HCT116 (cell line): ENCODE measurements at regions not wholly inside any gene's neighbourhood (a gene's known extent, or its start where the extent isn't known, plus 50 kb on each side); places are given as distances from the start of the nearest gene placed in this dataset.

Experiments used
- ATAC-seq: fragments of 200-7000 bp; cut with Tn5 transposase; 2 replicates; pipeline ENCODE4 v1.9.1; 2020; ENCODE audit warnings: mild to moderate bottlenecking, moderate library complexity
- BruUV-seq: library from RNA; stranded (reverse); fragments of 400-500 nt; replicated peaks from 2 replicates; lab custom pipeline; 2021; lab: Mats Ljungman, UMichigan
- CTCF ChIA-PET: fragments of 300-600 bp; sonication (Branson Sonifier 250); formaldehyde crosslinking; loops from one replicate; lab custom pipeline; 2021; ENCODE audit warnings: antibody characterized with exemption; lab: Charles Lee
- POLR2A ChIA-PET: fragments of 300-600, 350-600 bp; sonication (Branson Sonifier 250); formaldehyde crosslinking; loops from one replicate; lab custom pipeline; 2021; ENCODE audit warnings: antibody characterized with exemption; lab: Charles Lee
- RAD21 ChIA-PET, 2 experiments: fragments of 300-600 bp; sonication (Branson Sonifier 250); formaldehyde crosslinking; loops; one replicate each; lab custom pipeline; 2023; ENCODE audit warnings: low total read pairs in 2 of 2; ENCODE audit not compliant: uncharacterized antibody in 2 of 2, unreplicated experiment in 2 of 2, low non-redundant PET in 1 of 2; lab: Charles Lee
- DNase-seq: peaks from one replicate; pipeline ENCODE4 v3.0.0-alpha.2; 2010; ENCODE audit warnings: low read depth, low spot score
- H2AFZ ChIP-seq: fragments of 200-600 bp; shearing (Covaris generic), sonication (generic); 2 replicates; pipeline ENCODE4 v1.6.1; 2017; ENCODE audit warnings: low read depth, mixed run types, mixed read lengths, antibody characterized with exemption, low read length; ENCODE audit not compliant: poor library complexity, severe bottlenecking
- H3K27ac ChIP-seq: 2 replicates; pipeline ENCODE4 v1.5.1; 2012; ENCODE audit warnings: low read depth, low read length
- H3K27me3 ChIP-seq: fragments of 200-600 bp; sonication (generic); 2 replicates; pipeline ENCODE4 v1.6.1; 2016; ENCODE audit warnings: mixed run types, low read length, mixed read lengths; ENCODE audit not compliant: insufficient read depth
- H3K36me3 ChIP-seq, 2 experiments: fragments of 200-500 bp in 1 of 2; fragments of 200-600 bp in 1 of 2; sonication (Bioruptor generic) in 1 of 2; sonication (generic) in 1 of 2; 2 replicates each; pipeline versions ENCODE4 v1.5.1 to v1.6.1; 2014 to 2016; ENCODE audit warnings: low read length in 2 of 2, inconsistent platforms in 1 of 2, mixed read lengths in 1 of 2, mixed run types in 1 of 2; ENCODE audit not compliant: insufficient read depth in 2 of 2, control insufficient read depth in 1 of 2
- H3K4me1 ChIP-seq, 2 experiments: fragments of 200-600 bp in 1 of 2; sonication (generic) in 1 of 2; 2 replicates each; pipeline versions ENCODE4 v1.5.1 to v1.6.1; 2012 to 2017; ENCODE audit warnings: low read length in 2 of 2, inconsistent platforms in 1 of 2, mild to moderate bottlenecking in 1 of 2, mixed read lengths in 1 of 2, mixed run types in 1 of 2, moderate library complexity in 1 of 2; ENCODE audit not compliant: insufficient read depth in 2 of 2, control insufficient read depth in 1 of 2
- H3K4me2 ChIP-seq: fragments of 200-600 bp; sonication (generic); 2 replicates; pipeline ENCODE4 v1.6.1; 2017; ENCODE audit warnings: mixed run types, low read length, mixed read lengths
- H3K4me3 ChIP-seq, 2 experiments: fragments of 200-600 bp in 1 of 2; sonication (generic) in 1 of 2; replicated peaks in 1 of 2; 2 replicates each; pipeline ENCODE4 v1.5.1; 2011 to 2016; ENCODE audit warnings: low read length in 2 of 2, control low read depth in 1 of 2, low read depth in 1 of 2, mild to moderate bottlenecking in 1 of 2, mixed read lengths in 1 of 2, mixed run types in 1 of 2
- H3K79me2 ChIP-seq: fragments of 200-600 bp; sonication (generic); 2 replicates; pipeline ENCODE4 v1.6.1; 2017; ENCODE audit warnings: mild to moderate bottlenecking, mixed run types, low read length, moderate library complexity, mixed read lengths; ENCODE audit not compliant: insufficient read depth
- H3K9ac ChIP-seq: fragments of 200-600 bp; sonication (generic); 2 replicates; pipeline ENCODE4 v1.6.1; 2016; ENCODE audit warnings: low read length, mixed read lengths
- H3K9me2 ChIP-seq: fragments of 200-600 bp; sonication (generic), shearing (Covaris generic); 2 replicates; pipeline ENCODE4 v1.6.1; 2017; ENCODE audit warnings: mixed run types, mild to moderate bottlenecking, moderate library complexity; ENCODE audit not compliant: insufficient read depth
- H3K9me3 ChIP-seq, 2 experiments: fragments of 200-500 bp in 1 of 2; fragments of 200-600 bp in 1 of 2; sonication (Bioruptor generic) in 1 of 2; sonication (generic) in 1 of 2; 2 replicates each; pipeline ENCODE4 v1.6.1; 2014 to 2017; ENCODE audit warnings: low read length in 2 of 2, mixed read lengths in 2 of 2, inconsistent platforms in 1 of 2, low read depth in 1 of 2, mild to moderate bottlenecking in 1 of 2, mixed run types in 1 of 2, moderate library complexity in 1 of 2; ENCODE audit not compliant: control insufficient read depth in 1 of 2, insufficient read depth in 1 of 2
- H4K20me1 ChIP-seq: fragments of 200-600 bp; sonication (generic), shearing (Covaris generic); 2 replicates; pipeline ENCODE4 v1.6.1; 2017; ENCODE audit warnings: mixed run types, mild to moderate bottlenecking, moderate library complexity; ENCODE audit not compliant: insufficient read depth
- ELF1 ChIP-seq: IDR thresholded peaks from 2 replicates; pipeline ENCODE4 v1.6.1; 2012; ENCODE audit warnings: low read depth, borderline replicate concordance
- EZH2 ChIP-seq: fragments of 200-600 bp; sonication (generic); IDR thresholded peaks from 2 replicates; pipeline ENCODE4 v1.6.1; 2017; ENCODE audit warnings: antibody characterized with exemption, mixed run types
- FOSL1 ChIP-seq: IDR thresholded peaks from 2 replicates; pipeline ENCODE4 v1.6.1; 2012; ENCODE audit warnings: low read depth
- MAX ChIP-seq: IDR thresholded peaks from 2 replicates; pipeline ENCODE4 v1.6.1; 2012
- POLR2AphosphoS5 ChIP-seq: IDR thresholded peaks from 2 replicates; pipeline ENCODE4 v1.6.1; 2011; ENCODE audit warnings: mild to moderate bottlenecking, low read depth, low read length, moderate library complexity
- SP1 ChIP-seq: IDR thresholded peaks from 2 replicates; pipeline ENCODE4 v1.6.1; 2012; ENCODE audit warnings: low read depth
- SRF ChIP-seq: IDR thresholded peaks from 2 replicates; pipeline ENCODE4 v1.6.1; 2012; ENCODE audit warnings: low read depth
- intact Hi-C: fragments of 100-400 bp; cut with micrococcal nuclease; formaldehyde crosslinking; loops from 2 replicates; pipeline ENCODE4 v1.10.0; 2022
- TF ChIP-seq, protein P1 (sequence below): IDR thresholded peaks from 2 replicates; pipeline ENCODE4 v1.6.1; 2012; ENCODE audit warnings: low read depth

- TF ChIP-seq, protein P1, sequence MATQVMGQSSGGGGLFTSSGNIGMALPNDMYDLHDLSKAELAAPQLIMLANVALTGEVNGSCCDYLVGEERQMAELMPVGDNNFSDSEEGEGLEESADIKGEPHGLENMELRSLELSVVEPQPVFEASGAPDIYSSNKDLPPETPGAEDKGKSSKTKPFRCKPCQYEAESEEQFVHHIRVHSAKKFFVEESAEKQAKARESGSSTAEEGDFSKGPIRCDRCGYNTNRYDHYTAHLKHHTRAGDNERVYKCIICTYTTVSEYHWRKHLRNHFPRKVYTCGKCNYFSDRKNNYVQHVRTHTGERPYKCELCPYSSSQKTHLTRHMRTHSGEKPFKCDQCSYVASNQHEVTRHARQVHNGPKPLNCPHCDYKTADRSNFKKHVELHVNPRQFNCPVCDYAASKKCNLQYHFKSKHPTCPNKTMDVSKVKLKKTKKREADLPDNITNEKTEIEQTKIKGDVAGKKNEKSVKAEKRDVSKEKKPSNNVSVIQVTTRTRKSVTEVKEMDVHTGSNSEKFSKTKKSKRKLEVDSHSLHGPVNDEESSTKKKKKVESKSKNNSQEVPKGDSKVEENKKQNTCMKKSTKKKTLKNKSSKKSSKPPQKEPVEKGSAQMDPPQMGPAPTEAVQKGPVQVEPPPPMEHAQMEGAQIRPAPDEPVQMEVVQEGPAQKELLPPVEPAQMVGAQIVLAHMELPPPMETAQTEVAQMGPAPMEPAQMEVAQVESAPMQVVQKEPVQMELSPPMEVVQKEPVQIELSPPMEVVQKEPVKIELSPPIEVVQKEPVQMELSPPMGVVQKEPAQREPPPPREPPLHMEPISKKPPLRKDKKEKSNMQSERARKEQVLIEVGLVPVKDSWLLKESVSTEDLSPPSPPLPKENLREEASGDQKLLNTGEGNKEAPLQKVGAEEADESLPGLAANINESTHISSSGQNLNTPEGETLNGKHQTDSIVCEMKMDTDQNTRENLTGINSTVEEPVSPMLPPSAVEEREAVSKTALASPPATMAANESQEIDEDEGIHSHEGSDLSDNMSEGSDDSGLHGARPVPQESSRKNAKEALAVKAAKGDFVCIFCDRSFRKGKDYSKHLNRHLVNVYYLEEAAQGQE: no peak
- no peak for TF ChIP-seq SP1
- TF ChIP-seq, all 23 proteins: peak for 0
Observed at GRCh38 chr6:4717124-4717523, 59.1 kb upstream of the CDYL start (continued).

DNA sequence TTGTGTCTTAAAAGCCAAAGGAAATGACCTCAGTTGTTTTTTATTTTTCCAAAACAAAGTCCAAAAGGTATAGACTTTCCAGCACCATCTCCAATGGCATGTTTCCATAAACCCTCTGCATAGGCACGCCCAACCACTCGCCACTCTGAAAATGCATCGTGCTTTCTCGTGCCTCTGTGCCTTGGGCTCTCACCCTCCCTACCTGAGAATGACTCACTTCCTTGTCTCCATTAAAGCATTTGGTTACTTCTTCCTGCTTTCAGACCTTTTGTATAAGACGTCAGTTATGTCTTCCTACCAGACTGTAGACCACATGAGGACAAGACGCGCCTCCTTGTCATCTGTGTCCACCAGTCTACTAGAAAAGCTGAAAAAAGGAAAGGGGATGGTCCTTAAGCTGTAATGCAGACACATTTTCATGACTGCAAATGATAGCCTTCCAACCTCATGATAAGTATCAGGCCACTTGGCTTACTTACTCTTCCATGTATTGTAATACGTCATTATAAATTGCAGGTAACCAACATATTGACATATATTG lies 61.2 kb upstream of the CDYL start:
- Histone ChIP-seq H2AFZ (peak overlapping the region; percentile 36), H3K27ac (no peak overlapping the region), H3K9me2 (0 out of 2 replicates have a peak, but pooled peaks cover 3% of the 10 kb centered on the region), H3K79me2 (no peaks in the 10 kb centered on the region), H3K27me3 (no peaks in the 10 kb centered on the region), H3K36me3 (no peaks in the 10 kb centered on the region), H3K4me2 (peak overlapping the region; percentile 20; the same call in 1 of the 2 replicates)
- DNase-seq: no peak
- TF ChIP-seq ELF1: no peak
- no peak for TF ChIP-seq SRF
- no peak for TF ChIP-seq EZH2
- TF ChIP-seq MAX: peak; percentile 50; the same call in 1 of the 2 replicates
- TF ChIP-seq FOSL1: peak; percentile 47; the same call in 1 of the 2 replicates
- peak; percentile 18; the same call in 1 of the 2 replicates for TF ChIP-seq SP1
- TF ChIP-seq POLR2AphosphoS5: no peak
- TF ChIP-seq, all 23 proteins: peak for 3
- H3K9ac ChIP-seq: no peak overlapping the region
- intact Hi-C loops: no loop called here
- H3K4me1 ChIP-seq: peaks cover 0 to 10% of the 10 kb centered on the region in 2 experiments; a peak in 2 of 4 replicates
- no peak for ATAC-seq
- no peak overlapping the region for H3K4me3 ChIP-seq
- no peaks in the 10 kb centered on the region for H3K9me3 ChIP-seq
- ChIA-PET RAD21 (no interaction called here), POLR2A (no interaction called here), CTCF (no interaction called here)
- no peaks in the 10 kb centered on the region for H4K20me1 ChIP-seq
- BruUV-seq: no TSS peak
